ENCODE measurements at regions not wholly inside any gene's neighbourhood (a gene's known extent, or its start where the extent isn't known, plus 50 kb on each side); places are given as distances from the start of the nearest gene placed in this dataset.

GRCh38 chr18:34637094-34637801 is 72.8 kb upstream of the DTNA start:
- no peak for TF ChIP-seq POLR2A (IDR thresholded peaks at IDR 0.05)
- TF ChIP-seq, protein P1, sequence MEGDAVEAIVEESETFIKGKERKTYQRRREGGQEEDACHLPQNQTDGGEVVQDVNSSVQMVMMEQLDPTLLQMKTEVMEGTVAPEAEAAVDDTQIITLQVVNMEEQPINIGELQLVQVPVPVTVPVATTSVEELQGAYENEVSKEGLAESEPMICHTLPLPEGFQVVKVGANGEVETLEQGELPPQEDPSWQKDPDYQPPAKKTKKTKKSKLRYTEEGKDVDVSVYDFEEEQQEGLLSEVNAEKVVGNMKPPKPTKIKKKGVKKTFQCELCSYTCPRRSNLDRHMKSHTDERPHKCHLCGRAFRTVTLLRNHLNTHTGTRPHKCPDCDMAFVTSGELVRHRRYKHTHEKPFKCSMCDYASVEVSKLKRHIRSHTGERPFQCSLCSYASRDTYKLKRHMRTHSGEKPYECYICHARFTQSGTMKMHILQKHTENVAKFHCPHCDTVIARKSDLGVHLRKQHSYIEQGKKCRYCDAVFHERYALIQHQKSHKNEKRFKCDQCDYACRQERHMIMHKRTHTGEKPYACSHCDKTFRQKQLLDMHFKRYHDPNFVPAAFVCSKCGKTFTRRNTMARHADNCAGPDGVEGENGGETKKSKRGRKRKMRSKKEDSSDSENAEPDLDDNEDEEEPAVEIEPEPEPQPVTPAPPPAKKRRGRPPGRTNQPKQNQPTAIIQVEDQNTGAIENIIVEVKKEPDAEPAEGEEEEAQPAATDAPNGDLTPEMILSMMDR (IDR thresholded peaks at IDR 0.05): no peak
